GM12891 (cell line): ENCODE measurements at regions not wholly inside any gene's neighbourhood (a gene's known extent, or its start where the extent isn't known, plus 50 kb on each side); places are given as distances from the start of the nearest gene placed in this dataset.

Source experiments
- PAX5 ChIP-seq: IDR thresholded peaks from 2 replicates; pipeline ENCODE4 v1.6.1; 2011; ENCODE audit warnings: low read length, moderate library complexity, mild to moderate bottlenecking; ENCODE audit not compliant: insufficient read depth, severe bottlenecking
- POLR2A ChIP-seq: IDR thresholded peaks from 2 replicates; pipeline ENCODE4 v1.6.1; 2011; ENCODE audit warnings: low read depth, low read length, control low read depth
- POLR2AphosphoS5 ChIP-seq: IDR thresholded peaks from 2 replicates; pipeline ENCODE4 v1.6.1; 2011; ENCODE audit warnings: low read depth, low read length, control low read depth
- TAF1 ChIP-seq: IDR thresholded peaks from 2 replicates; pipeline ENCODE4 v1.6.1; 2011; ENCODE audit warnings: low read depth, low read length, control low read depth

DNA sequence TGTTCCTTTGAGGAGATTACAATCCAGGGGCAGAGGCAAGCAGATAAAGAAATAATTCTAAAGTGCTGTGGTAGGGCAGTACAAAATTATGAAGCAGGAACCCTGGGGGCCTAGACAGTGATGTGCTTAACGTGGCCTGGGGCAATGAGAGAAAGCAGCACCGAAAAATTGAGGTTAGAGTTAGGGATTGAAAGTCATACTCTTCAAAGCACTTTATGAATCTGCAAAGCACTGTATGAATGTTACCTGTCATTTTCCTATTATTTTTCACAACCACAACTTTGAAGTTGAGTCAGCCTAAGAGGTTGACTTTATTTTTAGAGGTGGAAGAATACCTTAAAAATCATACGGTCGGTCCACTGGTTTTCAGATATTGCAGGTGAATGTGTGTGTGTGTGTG is 183.4 kb upstream of the NFIA start:
- TF ChIP-seq POLR2A (no peak), PAX5 (no peak), POLR2AphosphoS5 (no peak), TAF1 (no peak)
